NB4 (cell line): ENCODE measurements at regions not wholly inside any gene's neighbourhood (a gene's known extent, or its start where the extent isn't known, plus 50 kb on each side); places are given as distances from the start of the nearest gene placed in this dataset.

ENCODE experiments used
- MAX ChIP-seq: IDR thresholded peaks from 2 replicates; pipeline ENCODE4 v1.6.1; 2011; ENCODE audit warnings: low read depth, low read length
- POLR2A ChIP-seq: IDR thresholded peaks from 2 replicates; pipeline ENCODE4 v1.6.1; 2011; ENCODE audit warnings: mild to moderate bottlenecking; ENCODE audit not compliant: insufficient read length; ENCODE audit errors: extremely low read depth
- TF ChIP-seq, protein P1 (sequence below): IDR thresholded peaks from one replicate; pipeline ENCODE4 v1.5.1; 2012; ENCODE audit warnings: low read depth, low read length

DNA sequence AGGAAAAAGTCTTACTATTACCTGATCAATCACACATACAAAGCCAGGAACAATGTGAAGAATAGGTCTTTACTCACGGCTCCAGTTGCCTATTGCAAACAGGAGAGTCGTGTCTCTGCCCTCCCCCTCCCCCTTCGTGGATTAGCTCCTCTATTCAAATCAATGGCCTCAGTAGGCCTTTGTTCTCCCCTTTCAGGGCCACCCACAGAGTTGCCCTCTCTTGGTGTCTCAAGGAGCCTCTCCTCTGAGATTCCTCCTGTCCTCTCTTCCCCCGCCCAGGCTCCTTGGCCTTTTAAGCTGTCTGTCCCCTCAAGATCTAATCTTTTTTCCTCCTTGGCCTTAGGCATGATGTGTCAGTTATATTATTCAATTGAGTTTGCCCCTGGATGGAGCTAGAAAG, 107.2 kb upstream of the NALF2 start:
- TF ChIP-seq, protein P1, sequence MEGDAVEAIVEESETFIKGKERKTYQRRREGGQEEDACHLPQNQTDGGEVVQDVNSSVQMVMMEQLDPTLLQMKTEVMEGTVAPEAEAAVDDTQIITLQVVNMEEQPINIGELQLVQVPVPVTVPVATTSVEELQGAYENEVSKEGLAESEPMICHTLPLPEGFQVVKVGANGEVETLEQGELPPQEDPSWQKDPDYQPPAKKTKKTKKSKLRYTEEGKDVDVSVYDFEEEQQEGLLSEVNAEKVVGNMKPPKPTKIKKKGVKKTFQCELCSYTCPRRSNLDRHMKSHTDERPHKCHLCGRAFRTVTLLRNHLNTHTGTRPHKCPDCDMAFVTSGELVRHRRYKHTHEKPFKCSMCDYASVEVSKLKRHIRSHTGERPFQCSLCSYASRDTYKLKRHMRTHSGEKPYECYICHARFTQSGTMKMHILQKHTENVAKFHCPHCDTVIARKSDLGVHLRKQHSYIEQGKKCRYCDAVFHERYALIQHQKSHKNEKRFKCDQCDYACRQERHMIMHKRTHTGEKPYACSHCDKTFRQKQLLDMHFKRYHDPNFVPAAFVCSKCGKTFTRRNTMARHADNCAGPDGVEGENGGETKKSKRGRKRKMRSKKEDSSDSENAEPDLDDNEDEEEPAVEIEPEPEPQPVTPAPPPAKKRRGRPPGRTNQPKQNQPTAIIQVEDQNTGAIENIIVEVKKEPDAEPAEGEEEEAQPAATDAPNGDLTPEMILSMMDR, result no peak
- TF ChIP-seq POLR2A (no peak), MAX (no peak)
